ENCODE measurements at regions not wholly inside any gene's neighbourhood (a gene's known extent, or its start where the extent isn't known, plus 50 kb on each side); places are given as distances from the start of the nearest gene placed in this dataset.

GRCh38 chr13:76500894-76501293, 385.3 kb downstream of the KCTD12 start:
- no peak for DNase-seq

- no peak for DNase-seq
Measured at GRCh38 chr13:76499891-76500290, 386.3 kb downstream of the KCTD12 start.

GRCh38 chr13:76489274-76489673, 396.9 kb downstream of the KCTD12 start:
- DNase-seq: no peak

GRCh38 chr13:76481738-76482137, 404.5 kb downstream of the KCTD12 start:
- no peak for DNase-seq

GRCh38 chr13:76474966-76475365, 411.2 kb downstream of the KCTD12 start:
- no peak for DNase-seq

GRCh38 chr13:76474356-76474755, 411.8 kb downstream of the KCTD12 start:
- DNase-seq: no peak

- DNase-seq: peak; percentile 46
Measured at GRCh38 chr13:76473552-76474134, 412.6 kb downstream of the KCTD12 start.

GRCh38 chr13:76472916-76473315, 413.3 kb downstream of the KCTD12 start:
- no peak for DNase-seq

GRCh38 chr13:76471486-76471885, 414.7 kb downstream of the KCTD12 start:
- no peak for DNase-seq

GRCh38 chr13:76470991-76471390, 415.2 kb downstream of the KCTD12 start:
- no peak for DNase-seq

- DNase-seq: no peak
Measured at GRCh38 chr13:76466043-76466442, 420.2 kb downstream of the KCTD12 start.

GRCh38 chr13:76463314-76463713, 422.9 kb downstream of the KCTD12 start:
- DNase-seq: no peak

GRCh38 chr13:76461999-76462398, 424.2 kb downstream of the KCTD12 start:
- no peak for DNase-seq

GRCh38 chr13:76461484-76461883, 424.7 kb downstream of the KCTD12 start:
- DNase-seq: no peak

GRCh38 chr13:76459863-76460262, 426.3 kb downstream of the KCTD12 start:
- no peak for DNase-seq

GRCh38 chr13:76455960-76456359, 430.2 kb downstream of the KCTD12 start:
- DNase-seq: no peak

- no peak for DNase-seq
Measured at GRCh38 chr13:76454991-76455390, 431.2 kb downstream of the KCTD12 start.

- DNase-seq: no peak
Measured at GRCh38 chr13:76449716-76450115, 436.5 kb downstream of the KCTD12 start.

- no peak for DNase-seq
Measured at GRCh38 chr13:76446191-76446590, 440.0 kb downstream of the KCTD12 start.

GRCh38 chr13:76440568-76440967, 445.6 kb downstream of the KCTD12 start:
- no peak for DNase-seq

GRCh38 chr13:76439546-76439945, 446.7 kb downstream of the KCTD12 start:
- no peak for DNase-seq

GRCh38 chr13:76438050-76438449, 448.2 kb downstream of the KCTD12 start:
- no peak for DNase-seq

- no peak for DNase-seq
Measured at GRCh38 chr13:76425935-76426334, 460.3 kb downstream of the KCTD12 start.

GRCh38 chr13:76421011-76421410, 465.2 kb downstream of the KCTD12 start:
- no peak for DNase-seq

- no peak for DNase-seq
Measured at GRCh38 chr13:76418404-76418803, 467.8 kb downstream of the KCTD12 start.

GRCh38 chr13:76414320-76414719, 471.9 kb downstream of the KCTD12 start:
- DNase-seq: no peak

Measured in activated T-cell treated with anti-CD3 and anti-CD28 coated beads, Interleukin-2, amount 50 U/mL, for 1 hour (primary cell).